Calu3 (cell line): ENCODE measurements at regions not wholly inside any gene's neighbourhood (a gene's known extent, or its start where the extent isn't known, plus 50 kb on each side); places are given as distances from the start of the nearest gene placed in this dataset.

ENCODE experiments used
- BruUV-seq: library from RNA; stranded (reverse); fragments of 400-500 nt; replicated peaks from 2 replicates; lab custom pipeline; 2021; lab: Mats Ljungman, UMichigan
- CTCF ChIA-PET: fragments of 300-600 bp; sonication (Branson Sonifier 250); formaldehyde crosslinking; loops from one replicate; lab custom pipeline; 2022; ENCODE audit warnings: antibody characterized with exemption; lab: Charles Lee
- DNase-seq: peaks from one replicate; pipeline ENCODE4 v3.0.0; 2022
- H3K27ac Mint-ChIP-seq: one replicate; pipeline ENCODE4 v1.8.0; 2022; ENCODE audit warnings: mixed read lengths; ENCODE audit not compliant: unreplicated experiment
- H3K27me3 Mint-ChIP-seq: one replicate; pipeline ENCODE4 v1.8.0; 2022; ENCODE audit warnings: mixed read lengths; ENCODE audit not compliant: unreplicated experiment
- H3K36me3 Mint-ChIP-seq: one replicate; pipeline ENCODE4 v1.8.0; 2022; ENCODE audit warnings: mild to moderate bottlenecking, moderate library complexity, mixed read lengths; ENCODE audit not compliant: insufficient read depth, unreplicated experiment
- H3K4me1 Mint-ChIP-seq: one replicate; pipeline ENCODE4 v1.8.0; 2022; ENCODE audit warnings: mild to moderate bottlenecking, low read depth, mixed read lengths; ENCODE audit not compliant: unreplicated experiment
- H3K4me3 Mint-ChIP-seq: one replicate; pipeline ENCODE4 v1.8.0; 2022; ENCODE audit warnings: mild to moderate bottlenecking, low read depth, moderate library complexity, mixed read lengths; ENCODE audit not compliant: unreplicated experiment
- H3K9me3 Mint-ChIP-seq: one replicate; pipeline ENCODE4 v1.8.0; 2022; ENCODE audit warnings: low read depth, mixed read lengths; ENCODE audit not compliant: unreplicated experiment
- CTCF ChIP-seq: fragments of 200-600 bp; IDR thresholded peaks from one replicate; pipeline ENCODE4 v1.8.0; 2022; ENCODE audit warnings: antibody characterized with exemption; ENCODE audit not compliant: unreplicated experiment
- intact Hi-C: fragments of 100-400 bp; cut with micrococcal nuclease; formaldehyde crosslinking; loops from one replicate; pipeline ENCODE4 v1.10.0; 2022; ENCODE audit not compliant: unreplicated experiment

GRCh38 chr18:31246460-31246859 is 71.5 kb upstream of the DSG1 start:
- Mint-ChIP-seq H3K4me1 (peaks cover 69% of the 10 kb centered on the region), H3K36me3 (peaks cover 28% of the 10 kb centered on the region), H3K9me3 (no peaks in the 10 kb centered on the region), H3K27me3 (no peaks in the 10 kb centered on the region), H3K4me3 (no peak overlapping the region), H3K27ac (peak overlapping the region; percentile 39)
- no peak for DNase-seq
- CTCF ChIA-PET = interaction anchor here (0.6 to 1.8 kb wide), 4 partner anchors 16 to 263 kb away, joined by 3 to 7 read pairs (median 3); no protein-coding TSS in a partner anchor
- intact Hi-C loops = no loop called here
- BruUV-seq = no TSS peak
- no peak for TF ChIP-seq CTCF

GRCh38 chr18:31247574-31248199 is 70.3 kb upstream of the DSG1 start:
- intact Hi-C loops = no loop called here
- Mint-ChIP-seq H3K4me3 (no peak overlapping the region), H3K36me3 (peaks cover 19% of the 10 kb centered on the region), H3K27me3 (no peaks in the 10 kb centered on the region), H3K4me1 (peaks cover 58% of the 10 kb centered on the region), H3K9me3 (no peaks in the 10 kb centered on the region), H3K27ac (no peak overlapping the region)
- no peak for TF ChIP-seq CTCF
- CTCF ChIA-PET = no interaction called here
- BruUV-seq = no TSS peak
- no peak for DNase-seq

- intact Hi-C loops = no loop called here
- BruUV-seq = no TSS peak
- no peak overlapping the region for H3K27ac Mint-ChIP-seq
- H3K9me3 Mint-ChIP-seq = no peaks in the 10 kb centered on the region
- peaks cover 45% of the 10 kb centered on the region for H3K4me1 Mint-ChIP-seq
- no peak for DNase-seq
- H3K4me3 Mint-ChIP-seq = no peak overlapping the region
- H3K36me3 Mint-ChIP-seq = peaks cover 10% of the 10 kb centered on the region
- no peak for TF ChIP-seq CTCF
- CTCF ChIA-PET = no interaction called here
- no peaks in the 10 kb centered on the region for H3K27me3 Mint-ChIP-seq
Observed at GRCh38 chr18:31248783-31249521, 69.0 kb upstream of the DSG1 start.

GRCh38 chr18:31250902-31251301 is 67.1 kb upstream of the DSG1 start:
- BruUV-seq = no TSS peak
- H3K9me3 Mint-ChIP-seq = no peaks in the 10 kb centered on the region

More at GRCh38 chr18:31250902-31251301, 67.1 kb upstream of the DSG1 start:
- no peaks in the 10 kb centered on the region for H3K27me3 Mint-ChIP-seq
- intact Hi-C loops = no loop called here
- no peak overlapping the region for H3K4me3 Mint-ChIP-seq
- TF ChIP-seq CTCF = no peak
- H3K36me3 Mint-ChIP-seq = no peaks in the 10 kb centered on the region
- H3K27ac Mint-ChIP-seq = peak overlapping the region; percentile 22
- peaks cover 26% of the 10 kb centered on the region for H3K4me1 Mint-ChIP-seq
- CTCF ChIA-PET = interaction anchor here (1.2 kb wide), 1 partner anchor 61 kb away, joined by 4 read pairs; no protein-coding TSS in a partner anchor
- no peak for DNase-seq
